ENCODE measurements at regions not wholly inside any gene's neighbourhood (a gene's known extent, or its start where the extent isn't known, plus 50 kb on each side); places are given as distances from the start of the nearest gene placed in this dataset.
"Not testable (repeated sequence)": the region's sequence is repeated elsewhere in the genome, so short reads cannot be mapped to it uniquely, and the experiment has no call there.

GRCh38 chrX:142804085-142804484 lies 221.6 kb upstream of the SPANXN4 start:
- TF ChIP-seq CTCF (IDR thresholded peaks at IDR 0.05; ENCODE audit: borderline replicate concordance, insufficient read depth, low read depth, low read length) = peak; percentile 36; the same call in 1 of the 2 replicates
- H3K4me3 ChIP-seq (ENCODE audit: low read depth, low read length) = no peak overlapping the region

- no peak overlapping the region for H3K4me3 ChIP-seq (ENCODE audit: low read depth, low read length)
- no peak for TF ChIP-seq CTCF (IDR thresholded peaks at IDR 0.05; ENCODE audit: borderline replicate concordance, insufficient read depth, low read depth, low read length)
Observed at GRCh38 chrX:142819461-142819860, 206.3 kb upstream of the SPANXN4 start.

GRCh38 chrX:142828129-142828528 lies 197.6 kb upstream of the SPANXN4 start:
- TF ChIP-seq CTCF (IDR thresholded peaks at IDR 0.05; ENCODE audit: borderline replicate concordance, insufficient read depth, low read depth, low read length) = no peak
- H3K4me3 ChIP-seq (ENCODE audit: low read depth, low read length) = no peak overlapping the region

- TF ChIP-seq CTCF (IDR thresholded peaks at IDR 0.05; ENCODE audit: borderline replicate concordance, insufficient read depth, low read depth, low read length) = no peak
- no peak overlapping the region for H3K4me3 ChIP-seq (ENCODE audit: low read depth, low read length)
Observed at GRCh38 chrX:142831961-142832530, 193.7 kb upstream of the SPANXN4 start.

GRCh38 chrX:142854970-142855369 lies 170.8 kb upstream of the SPANXN4 start:
- no peak overlapping the region for H3K4me3 ChIP-seq (ENCODE audit: low read depth, low read length)
- no peak for TF ChIP-seq CTCF (IDR thresholded peaks at IDR 0.05; ENCODE audit: borderline replicate concordance, insufficient read depth, low read depth, low read length)

- TF ChIP-seq CTCF (IDR thresholded peaks at IDR 0.05; ENCODE audit: borderline replicate concordance, insufficient read depth, low read depth, low read length) = no peak
- H3K4me3 ChIP-seq (ENCODE audit: low read depth, low read length) = no peak overlapping the region
Observed at GRCh38 chrX:142860944-142861343, 164.8 kb upstream of the SPANXN4 start.

- TF ChIP-seq CTCF (IDR thresholded peaks at IDR 0.05; ENCODE audit: borderline replicate concordance, insufficient read depth, low read depth, low read length) = no peak
- H3K4me3 ChIP-seq (ENCODE audit: low read depth, low read length) = no peak overlapping the region
Observed at GRCh38 chrX:142861557-142861956, 164.2 kb upstream of the SPANXN4 start.

- not testable (repeated sequence) for H3K4me3 ChIP-seq (ENCODE audit: low read depth, low read length)
Observed at GRCh38 chrX:142866247-142866646, 159.5 kb upstream of the SPANXN4 start.
